Epidermal melanocyte (primary cell): ENCODE measurements at regions not wholly inside any gene's neighbourhood (a gene's known extent, or its start where the extent isn't known, plus 50 kb on each side); places are given as distances from the start of the nearest gene placed in this dataset.
"Not testable (repeated sequence)": the region's sequence is repeated elsewhere in the genome, so short reads cannot be mapped to it uniquely, and the experiment has no call there.

Experiments
- DNase-seq: peaks from one replicate; pipeline ENCODE4 v3.0.0; 2011; ENCODE audit warnings: low spot score; ENCODE audit not compliant: insufficient read length

- DNase-seq: not testable (repeated sequence)
Observed at GRCh38 chr3:75435794-75436400, 228.2 kb upstream of the FRG2C start.

GRCh38 chr3:75440986-75441385 is 223.1 kb upstream of the FRG2C start:
- DNase-seq: not testable (repeated sequence)

GRCh38 chr3:75444634-75445033 is 219.5 kb upstream of the FRG2C start:
- DNase-seq: not testable (repeated sequence)

- DNase-seq: not testable (repeated sequence)
Observed at GRCh38 chr3:75445234-75445633, 218.9 kb upstream of the FRG2C start.

GRCh38 chr3:75446948-75447347 is 217.2 kb upstream of the FRG2C start:
- not testable (repeated sequence) for DNase-seq

- DNase-seq: not testable (repeated sequence)
Observed at GRCh38 chr3:75453328-75453727, 210.8 kb upstream of the FRG2C start.

GRCh38 chr3:75453839-75454238 is 210.3 kb upstream of the FRG2C start:
- DNase-seq: not testable (repeated sequence)

- not testable (repeated sequence) for DNase-seq
Observed at GRCh38 chr3:75474530-75474929, 189.6 kb upstream of the FRG2C start.

- DNase-seq: not testable (repeated sequence)
Observed at GRCh38 chr3:75496600-75496999, 167.5 kb upstream of the FRG2C start.

- DNase-seq: not testable (repeated sequence)
Observed at GRCh38 chr3:75500357-75500756, 163.8 kb upstream of the FRG2C start.

- DNase-seq: not testable (repeated sequence)
Observed at GRCh38 chr3:75502171-75502570, 162.0 kb upstream of the FRG2C start.

- DNase-seq: not testable (repeated sequence)
Observed at GRCh38 chr3:75502769-75503756, 161.1 kb upstream of the FRG2C start.

GRCh38 chr3:75506603-75507002 is 157.5 kb upstream of the FRG2C start:
- DNase-seq: no peak

GRCh38 chr3:75507956-75508355 is 156.2 kb upstream of the FRG2C start:
- not testable (repeated sequence) for DNase-seq

- DNase-seq: not testable (repeated sequence)
Observed at GRCh38 chr3:75527657-75528056, 136.5 kb upstream of the FRG2C start.

GRCh38 chr3:75552095-75552494 is 112.0 kb upstream of the FRG2C start:
- not testable (repeated sequence) for DNase-seq

GRCh38 chr3:75564427-75564826 is 99.7 kb upstream of the FRG2C start:
- not testable (repeated sequence) for DNase-seq

- DNase-seq: not testable (repeated sequence)
Observed at GRCh38 chr3:75572303-75572702, 91.8 kb upstream of the FRG2C start.

- DNase-seq: not testable (repeated sequence)
Observed at GRCh38 chr3:75579091-75579490, 85.0 kb upstream of the FRG2C start.

- DNase-seq: not testable (repeated sequence)
Observed at GRCh38 chr3:75579536-75579935, 84.6 kb upstream of the FRG2C start.

GRCh38 chr3:75579981-75580782 is 83.9 kb upstream of the FRG2C start:
- not testable (repeated sequence) for DNase-seq
